Islet precursor cell (in vitro differentiated cells): ENCODE measurements at regions not wholly inside any gene's neighbourhood (a gene's known extent, or its start where the extent isn't known, plus 50 kb on each side); places are given as distances from the start of the nearest gene placed in this dataset.

Experiments used
- DNase-seq: peaks from one replicate; pipeline ENCODE4 v3.0.0-alpha.2; 2018

GRCh38 chr12:130017591-130018449 lies 114.0 kb upstream of the TMEM132D start:
- no peak for DNase-seq

GRCh38 chr12:130018614-130019013 lies 114.8 kb upstream of the TMEM132D start:
- no peak for DNase-seq

DNA sequence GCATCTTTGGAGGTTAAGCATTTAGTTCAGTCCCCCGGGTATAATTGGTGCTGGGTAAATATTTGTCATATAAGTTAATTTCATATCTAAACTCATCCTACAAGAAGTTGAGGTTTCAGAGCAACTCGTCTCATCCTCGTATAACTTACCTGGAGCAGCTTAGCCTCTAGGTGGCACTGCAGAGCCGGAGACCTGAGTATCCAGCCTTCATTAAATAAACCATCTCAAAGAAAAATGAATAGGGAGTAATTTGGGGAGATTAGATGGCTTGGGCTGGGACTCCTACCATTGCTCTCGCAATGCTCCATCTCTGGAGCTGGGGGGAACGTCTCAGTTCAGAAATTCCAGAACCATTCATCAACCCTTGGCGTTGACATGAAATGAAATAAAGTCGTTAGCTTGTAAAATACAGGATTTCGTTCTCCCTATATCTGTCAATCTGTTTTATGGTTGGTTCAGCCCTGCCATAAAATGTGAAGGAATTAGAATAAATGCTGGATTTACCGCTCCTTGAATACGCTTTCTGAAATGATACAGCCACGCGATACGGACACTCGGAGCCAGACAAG lies 122.9 kb upstream of the TMEM132D start:
- DNase-seq: peak; percentile 78

- no peak for DNase-seq
Observed at GRCh38 chr12:130027798-130028197, 124.0 kb upstream of the TMEM132D start.

- DNase-seq: no peak
Observed at GRCh38 chr12:130029151-130029550, 125.3 kb upstream of the TMEM132D start.

- DNase-seq: no peak
Observed at GRCh38 chr12:130031041-130031440, 127.2 kb upstream of the TMEM132D start.

DNA sequence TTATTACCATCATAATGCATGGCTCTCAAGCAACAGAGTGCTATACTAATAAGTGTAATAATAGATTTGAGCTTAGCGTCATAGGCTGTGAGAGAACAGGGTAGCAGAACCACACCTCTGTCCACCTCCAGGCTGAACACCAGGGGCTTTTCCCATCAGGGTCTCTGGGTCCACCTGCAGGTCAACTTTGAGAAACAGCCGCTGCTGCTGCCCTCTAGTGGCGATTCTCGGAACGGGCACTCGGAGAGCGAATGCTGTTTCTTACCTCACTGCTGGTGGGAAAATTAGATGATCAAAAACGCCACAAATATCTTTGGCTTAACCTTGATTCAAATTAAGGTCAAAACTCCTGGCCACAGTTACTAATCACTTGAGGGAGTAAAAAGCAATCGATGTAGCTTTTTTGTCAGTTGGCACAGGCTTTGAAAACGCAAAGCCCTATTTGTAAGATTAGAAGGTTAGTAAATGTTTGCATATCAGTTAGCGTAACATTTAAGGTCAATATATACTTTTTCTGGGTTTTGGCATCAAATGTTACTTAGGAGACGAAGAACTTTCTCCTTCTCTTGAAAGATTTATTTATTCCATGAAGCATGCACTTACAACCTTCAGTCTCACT lies 127.9 kb upstream of the TMEM132D start:
- peak; percentile 95 for DNase-seq

DNA sequence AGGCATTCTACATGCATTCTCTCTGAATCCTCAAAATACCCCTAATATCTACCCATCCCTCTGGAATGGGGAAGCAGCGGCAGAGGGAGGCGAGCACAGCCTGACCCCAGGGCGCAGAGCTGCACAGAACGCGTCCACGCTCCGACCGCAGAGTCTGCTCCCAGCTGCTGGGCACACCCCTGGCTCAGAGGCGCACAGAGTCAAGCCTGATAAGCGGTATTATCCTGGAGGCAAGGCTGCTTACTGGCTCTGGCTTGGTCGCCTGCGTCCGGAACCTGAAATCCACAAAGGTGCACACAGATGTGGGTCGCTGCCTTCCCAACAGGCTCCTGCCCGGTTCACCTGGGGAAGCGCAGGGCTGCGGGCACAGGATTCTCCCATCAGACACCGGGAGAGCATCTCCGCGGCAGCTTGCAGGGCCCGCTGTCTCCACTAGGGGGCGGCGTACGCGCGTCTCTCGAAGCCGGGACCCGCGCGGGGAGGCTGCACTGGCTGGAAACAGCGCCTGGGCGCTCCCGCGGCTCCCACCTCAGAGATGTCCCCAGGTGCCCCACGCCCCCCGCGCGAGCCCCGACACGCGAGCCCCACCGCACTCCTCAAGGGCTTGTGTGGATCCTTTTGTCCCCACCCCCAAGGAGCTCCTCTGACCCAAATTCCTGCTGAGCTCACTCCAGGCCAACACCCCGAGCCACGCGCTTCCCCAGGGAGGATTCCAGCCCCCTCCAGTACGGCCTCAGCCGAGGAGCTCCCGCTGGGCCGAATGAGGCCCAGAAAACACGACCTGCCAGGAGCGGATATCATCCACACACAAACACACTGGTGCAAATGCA lies 120.1 kb upstream of the FZD10 start:
- peak; percentile 90 for DNase-seq

DNA sequence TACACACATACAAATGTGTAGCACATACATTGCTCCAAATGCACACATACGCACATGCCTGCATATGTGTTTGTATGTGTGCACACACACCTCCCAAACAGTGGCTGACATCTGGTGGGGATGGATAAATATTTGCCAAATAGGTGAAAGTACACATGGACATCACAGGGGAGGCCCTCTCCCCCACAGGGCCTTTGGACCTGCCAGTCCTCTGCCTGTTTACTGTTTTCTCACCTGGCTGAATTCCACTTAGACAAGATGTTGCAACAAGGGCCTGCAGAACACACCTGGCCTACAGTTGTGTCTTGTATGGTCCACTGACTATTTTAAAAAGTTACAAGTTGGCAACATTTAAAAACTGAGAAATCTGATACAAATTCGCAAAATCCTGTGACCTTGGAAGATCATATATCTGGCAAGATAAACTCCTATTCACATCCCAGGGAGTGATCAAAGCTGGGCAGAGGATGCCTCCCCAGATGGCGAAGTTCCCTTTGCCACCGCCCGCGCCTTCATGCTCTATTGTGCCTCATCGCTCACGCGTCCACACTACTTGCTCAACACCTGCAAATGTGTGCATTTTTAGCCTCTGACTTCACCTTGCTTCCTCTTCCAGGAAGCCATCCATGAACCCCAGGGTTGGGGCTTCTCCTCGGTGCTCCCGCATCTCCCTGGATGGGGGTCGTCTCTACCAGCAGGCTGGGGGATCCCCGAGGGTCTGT lies 118.4 kb upstream of the FZD10 start:
- DNase-seq: no peak

DNA sequence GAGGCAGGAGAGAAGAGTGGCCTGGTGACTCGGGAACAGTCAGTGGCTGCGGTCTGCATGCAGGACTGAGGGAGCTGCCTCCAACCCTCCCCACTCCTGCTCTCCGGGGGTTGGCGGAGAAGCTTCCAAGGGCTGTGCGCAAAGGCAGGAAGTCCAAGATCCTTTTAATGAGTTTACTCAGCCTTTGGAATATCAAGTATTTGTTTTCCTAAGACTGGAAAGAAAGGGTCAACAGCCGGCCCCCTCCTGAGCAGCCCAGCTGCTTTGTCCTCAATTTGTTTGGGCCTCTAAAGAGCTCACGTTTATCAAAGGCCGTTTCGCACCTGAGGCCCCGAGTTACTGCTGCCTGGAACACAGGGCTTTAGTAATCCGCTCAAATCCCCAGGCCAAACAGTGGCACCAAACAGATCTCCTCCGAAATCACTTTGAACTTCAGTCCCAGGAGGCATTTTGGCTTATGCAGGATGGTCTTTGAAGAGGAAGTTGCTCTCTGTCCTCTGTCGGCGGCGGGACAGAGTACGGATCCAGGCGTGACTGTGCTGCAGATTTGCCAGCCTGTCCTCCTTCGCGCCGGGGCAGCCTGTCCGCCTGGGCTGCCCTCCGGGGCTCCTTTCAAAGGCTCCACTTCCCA lies 117.2 kb upstream of the FZD10 start:
- DNase-seq: peak; percentile 88

- no peak for DNase-seq
Observed at GRCh38 chr12:130049666-130050065, 112.6 kb upstream of the FZD10 start.

GRCh38 chr12:130051900-130052299 lies 110.4 kb upstream of the FZD10 start:
- DNase-seq: no peak

DNA sequence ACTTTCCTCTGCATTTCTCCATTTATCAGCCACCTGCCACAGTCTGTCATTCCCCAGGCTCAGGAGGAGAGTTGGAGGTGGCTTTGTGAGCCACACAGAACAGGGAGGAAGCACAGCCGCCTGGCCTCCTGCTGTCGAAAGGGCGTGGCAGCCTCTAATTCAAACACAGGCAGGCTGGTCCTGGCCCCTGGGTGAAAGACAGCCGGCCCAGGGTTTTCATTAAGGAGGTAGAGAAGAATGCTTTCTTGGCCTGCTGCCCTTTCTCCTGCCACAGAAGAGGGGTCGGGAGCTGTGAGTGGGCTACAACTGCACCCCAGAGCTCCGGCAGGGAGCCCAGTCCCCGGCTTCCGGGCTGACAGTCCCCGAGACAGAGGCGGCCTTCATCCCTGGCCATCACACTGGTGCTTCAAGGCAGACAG lies 108.6 kb upstream of the FZD10 start:
- peak; percentile 76 for DNase-seq

DNA sequence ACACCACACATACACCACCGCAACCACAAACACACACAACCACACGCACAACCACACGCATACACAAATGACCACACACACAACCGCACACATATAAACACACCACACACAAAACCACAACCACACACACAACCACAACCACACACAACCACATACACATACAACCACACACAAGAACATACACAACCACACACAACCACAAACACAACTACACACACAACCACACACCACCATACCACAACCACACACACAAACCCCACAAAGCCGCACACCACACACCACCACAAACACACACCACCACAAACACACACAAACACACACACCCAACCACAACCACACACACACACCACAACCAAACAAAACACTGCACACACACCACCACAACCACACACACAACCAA lies 107.5 kb upstream of the FZD10 start:
- DNase-seq: no peak

- no peak for DNase-seq
Observed at GRCh38 chr12:130058926-130059472, 103.3 kb upstream of the FZD10 start.

GRCh38 chr12:130063866-130064265 lies 98.4 kb upstream of the FZD10 start:
- DNase-seq: no peak

DNA sequence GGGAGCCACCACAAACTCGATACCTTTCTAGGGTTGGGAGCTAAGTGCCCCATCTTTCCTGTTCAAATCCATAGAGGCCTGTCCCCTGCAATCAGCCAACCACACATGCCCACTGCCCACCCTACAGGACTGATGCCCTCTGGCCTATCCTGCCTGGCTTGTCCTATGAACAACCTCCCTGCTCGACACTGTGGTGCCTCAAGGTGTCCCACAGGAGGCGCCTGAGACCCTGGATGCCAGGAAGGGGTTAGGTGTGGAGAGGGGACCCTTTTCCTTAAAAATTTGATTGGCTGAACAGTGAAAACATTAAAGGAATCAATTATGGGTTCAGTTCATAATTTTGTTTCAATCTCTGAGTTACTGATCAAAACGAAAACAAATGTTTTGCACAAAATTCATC lies 97.3 kb upstream of the FZD10 start:
- no peak for DNase-seq

DNA sequence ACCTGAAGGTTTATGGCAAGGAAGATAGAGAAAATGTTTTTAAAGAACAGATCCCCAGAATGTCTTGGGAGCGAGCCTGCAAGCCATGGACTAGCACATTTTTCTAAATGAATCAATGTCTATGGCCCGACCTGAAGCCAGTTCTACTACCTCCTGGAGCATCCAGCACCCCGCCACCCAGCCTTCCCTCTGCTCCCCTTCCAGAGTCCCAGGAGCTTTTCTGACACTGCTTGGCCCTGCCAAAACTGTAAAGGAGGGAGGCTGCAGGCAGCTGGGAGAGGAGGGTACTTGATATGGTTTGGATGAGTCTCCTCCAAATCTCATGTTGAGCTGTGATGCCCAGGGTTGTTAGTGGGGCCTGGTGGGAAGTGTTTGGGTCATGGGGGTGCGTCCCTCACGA lies 95.5 kb upstream of the FZD10 start:
- no peak for DNase-seq

GRCh38 chr12:130068741-130069140 lies 93.5 kb upstream of the FZD10 start:
- no peak for DNase-seq

DNA sequence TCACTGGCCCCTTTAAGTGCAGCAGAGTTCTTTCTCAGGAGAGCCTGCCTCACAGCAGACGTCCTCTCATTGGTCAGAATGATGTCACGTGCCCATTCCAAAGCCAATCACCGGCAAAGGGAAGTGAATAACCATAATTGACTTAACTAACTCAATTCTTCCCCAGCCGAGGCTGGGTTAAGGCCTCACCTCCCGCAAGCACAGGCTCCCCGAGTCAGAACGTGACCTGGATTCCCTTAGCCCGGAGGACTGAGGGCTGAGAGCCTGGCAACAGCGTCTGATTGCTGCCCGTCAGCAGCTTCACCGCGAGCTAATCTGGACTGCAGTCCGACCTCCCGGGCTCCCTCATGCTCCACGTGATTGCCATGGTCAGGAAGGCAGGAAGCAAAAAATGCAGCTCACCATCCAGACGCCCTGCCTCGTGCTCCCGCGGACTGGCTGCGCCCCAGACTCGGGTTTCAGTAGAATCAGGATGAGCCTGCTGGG lies 92.1 kb upstream of the FZD10 start:
- no peak for DNase-seq

DNA sequence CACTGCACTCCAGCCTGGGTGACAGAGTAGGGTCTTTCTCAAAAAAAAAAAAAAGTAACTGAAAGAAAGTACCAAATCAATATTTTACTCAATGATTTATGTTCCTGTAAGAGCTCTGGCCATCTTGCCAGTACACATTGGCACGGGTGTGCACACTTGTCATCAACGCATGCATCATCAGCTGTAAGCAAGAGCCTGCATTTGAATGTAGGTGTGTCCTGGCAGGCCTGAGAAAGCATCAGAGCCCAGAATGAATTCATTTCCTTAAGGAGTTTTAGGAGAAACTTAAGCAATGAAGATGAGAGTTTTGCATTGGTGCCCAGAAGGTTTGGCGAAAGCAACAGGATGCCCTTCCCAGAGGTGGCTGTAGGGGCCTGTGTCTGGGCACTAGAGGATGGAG lies 88.5 kb upstream of the FZD10 start:
- no peak for DNase-seq
